ENCODE measurements at regions not wholly inside any gene's neighbourhood (a gene's known extent, or its start where the extent isn't known, plus 50 kb on each side); places are given as distances from the start of the nearest gene placed in this dataset.

- no peak overlapping the region for H3K27ac ChIP-seq (ENCODE audit: low read depth, low read length)
- no peaks in the 10 kb centered on the region for H3K36me3 ChIP-seq (ENCODE audit: control insufficient read depth, low read length)
- no peaks in the 10 kb centered on the region for H3K9me3 ChIP-seq (ENCODE audit: control insufficient read depth, insufficient read depth, low read length)
- H3K9me2 ChIP-seq (replicated peaks; ENCODE audit: control insufficient read depth, low read length): no peaks in the 10 kb centered on the region
- no peak overlapping the region for H3K4me3 ChIP-seq (ENCODE audit: low read length)
- TF ChIP-seq EZH2phosphoT487 (IDR thresholded peaks at IDR 0.05; ENCODE audit: borderline replicate concordance, low read length) (no peak), CTCF (IDR thresholded peaks at IDR 0.05; ENCODE audit: low read depth, low read length, poor library complexity, severe bottlenecking) (no peak)
- no peaks in the 10 kb centered on the region for H3K4me1 ChIP-seq (ENCODE audit: control insufficient read depth, low read length)
- H3K4me2 ChIP-seq (ENCODE audit: low read length): no peak overlapping the region
- no peaks in the 10 kb centered on the region for H3F3A ChIP-seq (ENCODE audit: control insufficient read depth, insufficient read depth)
- no peaks in the 10 kb centered on the region for H3K79me2 ChIP-seq (ENCODE audit: control insufficient read depth, low read length)
- H4K20me1 ChIP-seq (ENCODE audit: control insufficient read depth, insufficient read depth, low read depth, low read length): no peaks in the 10 kb centered on the region
- H3K27me3 ChIP-seq (ENCODE audit: control insufficient read depth, low read length): no peaks in the 10 kb centered on the region
Observed at GRCh38 chr10:124322191-124322980, 96.3 kb downstream of the OAT start.

GRCh38 chr10:124321433-124322089 is 97.2 kb downstream of the OAT start:
- Histone ChIP-seq H3K9me2 (replicated peaks; ENCODE audit: control insufficient read depth, low read length) (no peaks in the 10 kb centered on the region), H3K79me2 (ENCODE audit: control insufficient read depth, low read length) (no peaks in the 10 kb centered on the region), H3K27me3 (ENCODE audit: control insufficient read depth, low read length) (no peaks in the 10 kb centered on the region), H3K36me3 (ENCODE audit: control insufficient read depth, low read length) (no peaks in the 10 kb centered on the region), H3K9me3 (ENCODE audit: control insufficient read depth, insufficient read depth, low read length) (no peaks in the 10 kb centered on the region), H3K4me1 (ENCODE audit: control insufficient read depth, low read length) (no peaks in the 10 kb centered on the region), H3K27ac (ENCODE audit: low read depth, low read length) (no peak overlapping the region), H3K4me2 (ENCODE audit: low read length) (no peak overlapping the region), H3F3A (ENCODE audit: control insufficient read depth, insufficient read depth) (no peaks in the 10 kb centered on the region), H3K4me3 (ENCODE audit: low read length) (no peak overlapping the region), H4K20me1 (ENCODE audit: control insufficient read depth, insufficient read depth, low read depth, low read length) (no peaks in the 10 kb centered on the region)
- TF ChIP-seq CTCF (IDR thresholded peaks at IDR 0.05; ENCODE audit: low read depth, low read length, poor library complexity, severe bottlenecking) (no peak), EZH2phosphoT487 (IDR thresholded peaks at IDR 0.05; ENCODE audit: borderline replicate concordance, low read length) (no peak)

GRCh38 chr10:124320778-124321432 is 97.8 kb downstream of the OAT start:
- Histone ChIP-seq H3K79me2 (ENCODE audit: control insufficient read depth, low read length) (no peaks in the 10 kb centered on the region), H3K4me2 (ENCODE audit: low read length) (no peak overlapping the region), H4K20me1 (ENCODE audit: control insufficient read depth, insufficient read depth, low read depth, low read length) (no peaks in the 10 kb centered on the region), H3K4me1 (ENCODE audit: control insufficient read depth, low read length) (no peaks in the 10 kb centered on the region), H3K9me2 (replicated peaks; ENCODE audit: control insufficient read depth, low read length) (no peaks in the 10 kb centered on the region), H3F3A (ENCODE audit: control insufficient read depth, insufficient read depth) (no peaks in the 10 kb centered on the region), H3K9me3 (ENCODE audit: control insufficient read depth, insufficient read depth, low read length) (no peaks in the 10 kb centered on the region), H3K27ac (ENCODE audit: low read depth, low read length) (no peak overlapping the region), H3K27me3 (ENCODE audit: control insufficient read depth, low read length) (no peaks in the 10 kb centered on the region; the same call in 1 of the 2 replicates), H3K4me3 (ENCODE audit: low read length) (no peak overlapping the region), H3K36me3 (ENCODE audit: control insufficient read depth, low read length) (no peaks in the 10 kb centered on the region)
- no peak for TF ChIP-seq EZH2phosphoT487 (IDR thresholded peaks at IDR 0.05; ENCODE audit: borderline replicate concordance, low read length)
- no peak for TF ChIP-seq CTCF (IDR thresholded peaks at IDR 0.05; ENCODE audit: low read depth, low read length, poor library complexity, severe bottlenecking)
